ENCODE measurements at regions not wholly inside any gene's neighbourhood (a gene's known extent, or its start where the extent isn't known, plus 50 kb on each side); places are given as distances from the start of the nearest gene placed in this dataset.

DNA sequence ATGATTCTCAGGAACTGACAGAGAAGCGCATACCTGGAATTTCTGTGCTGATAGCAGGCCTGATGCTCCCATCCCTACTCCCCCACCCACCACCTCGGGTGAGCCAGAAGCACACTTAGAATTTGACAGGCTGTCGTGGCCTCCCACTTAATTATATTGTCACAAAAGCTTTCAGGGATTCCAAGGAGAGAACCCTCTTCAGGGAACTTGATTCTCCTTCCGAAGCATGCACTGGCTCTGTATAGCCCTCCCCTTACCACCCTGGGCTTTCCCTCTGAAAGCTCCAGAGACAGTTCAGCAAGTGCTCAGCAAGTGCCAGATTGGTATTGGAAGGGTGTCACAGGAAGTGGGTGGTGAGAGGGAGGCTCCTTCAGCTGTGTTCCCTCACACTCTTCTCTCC is 252.5 kb upstream of the SIX2 start:
- TF ChIP-seq, protein P1, sequence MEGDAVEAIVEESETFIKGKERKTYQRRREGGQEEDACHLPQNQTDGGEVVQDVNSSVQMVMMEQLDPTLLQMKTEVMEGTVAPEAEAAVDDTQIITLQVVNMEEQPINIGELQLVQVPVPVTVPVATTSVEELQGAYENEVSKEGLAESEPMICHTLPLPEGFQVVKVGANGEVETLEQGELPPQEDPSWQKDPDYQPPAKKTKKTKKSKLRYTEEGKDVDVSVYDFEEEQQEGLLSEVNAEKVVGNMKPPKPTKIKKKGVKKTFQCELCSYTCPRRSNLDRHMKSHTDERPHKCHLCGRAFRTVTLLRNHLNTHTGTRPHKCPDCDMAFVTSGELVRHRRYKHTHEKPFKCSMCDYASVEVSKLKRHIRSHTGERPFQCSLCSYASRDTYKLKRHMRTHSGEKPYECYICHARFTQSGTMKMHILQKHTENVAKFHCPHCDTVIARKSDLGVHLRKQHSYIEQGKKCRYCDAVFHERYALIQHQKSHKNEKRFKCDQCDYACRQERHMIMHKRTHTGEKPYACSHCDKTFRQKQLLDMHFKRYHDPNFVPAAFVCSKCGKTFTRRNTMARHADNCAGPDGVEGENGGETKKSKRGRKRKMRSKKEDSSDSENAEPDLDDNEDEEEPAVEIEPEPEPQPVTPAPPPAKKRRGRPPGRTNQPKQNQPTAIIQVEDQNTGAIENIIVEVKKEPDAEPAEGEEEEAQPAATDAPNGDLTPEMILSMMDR (IDR thresholded peaks at IDR 0.05; ENCODE audit: insufficient read depth, low read length): no peak
- H3K4me3 ChIP-seq (ENCODE audit: low read depth, low read length): no peak overlapping the region
- DNase-seq (ENCODE audit: low read depth): no peak

DNA sequence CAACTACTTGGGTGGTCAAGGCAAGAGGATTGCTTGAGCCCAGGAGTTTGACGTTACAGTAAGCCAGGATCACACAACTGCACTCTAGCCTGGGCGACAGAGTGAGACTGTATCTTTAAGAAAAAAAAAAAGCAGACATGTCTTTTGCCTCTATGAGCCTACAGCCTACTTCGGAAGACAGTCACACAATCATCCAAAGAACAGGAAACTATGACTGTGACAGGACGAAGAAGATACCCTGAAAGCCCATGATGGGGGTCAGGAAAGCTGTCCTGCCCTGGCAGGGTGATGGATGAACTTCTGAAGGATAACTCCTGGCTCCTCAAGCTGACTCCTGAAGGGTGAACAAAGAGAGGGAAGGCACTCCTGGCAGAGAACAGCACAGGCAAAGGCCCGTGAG is 251.7 kb upstream of the SIX2 start:
- TF ChIP-seq, protein P1 (IDR thresholded peaks at IDR 0.05; ENCODE audit: insufficient read depth, low read length): no peak
- DNase-seq (ENCODE audit: low read depth): no peak
- no peak overlapping the region for H3K4me3 ChIP-seq (ENCODE audit: low read depth, low read length)

DNA sequence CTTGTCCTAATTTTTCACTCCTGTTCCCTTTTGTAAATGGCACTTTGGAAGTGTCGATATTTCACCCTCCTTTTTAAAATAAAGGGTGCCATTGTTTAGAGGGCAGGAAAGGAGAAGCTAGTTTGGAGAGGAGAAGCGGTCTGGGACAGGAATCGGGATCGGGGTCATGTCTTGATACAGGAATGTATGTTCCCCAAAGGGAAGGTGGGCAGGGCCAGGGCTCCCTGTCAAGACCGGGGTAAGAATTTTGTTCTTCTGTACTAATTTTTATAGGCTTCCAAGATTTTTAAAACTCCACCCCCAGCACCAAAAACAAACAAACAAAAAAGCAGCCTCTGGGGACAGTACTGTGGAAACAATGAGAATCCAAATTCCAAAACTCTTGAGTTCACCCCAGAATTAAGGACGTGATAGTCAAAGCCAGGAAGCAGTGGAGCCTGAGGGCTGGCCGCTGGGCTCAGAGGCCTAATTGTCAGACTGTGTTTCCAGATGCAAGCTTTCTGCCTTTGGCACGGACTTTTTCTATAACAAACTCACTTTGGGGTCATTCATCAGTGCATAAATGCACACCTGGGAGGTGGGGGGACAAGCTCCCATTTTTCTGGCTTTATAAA is 250.4 kb upstream of the SIX2 start:
- H3K4me3 ChIP-seq (ENCODE audit: low read depth, low read length): no peak overlapping the region
- no peak for DNase-seq (ENCODE audit: low read depth)
- TF ChIP-seq, protein P1 (IDR thresholded peaks at IDR 0.05; ENCODE audit: insufficient read depth, low read length): no peak

DNA sequence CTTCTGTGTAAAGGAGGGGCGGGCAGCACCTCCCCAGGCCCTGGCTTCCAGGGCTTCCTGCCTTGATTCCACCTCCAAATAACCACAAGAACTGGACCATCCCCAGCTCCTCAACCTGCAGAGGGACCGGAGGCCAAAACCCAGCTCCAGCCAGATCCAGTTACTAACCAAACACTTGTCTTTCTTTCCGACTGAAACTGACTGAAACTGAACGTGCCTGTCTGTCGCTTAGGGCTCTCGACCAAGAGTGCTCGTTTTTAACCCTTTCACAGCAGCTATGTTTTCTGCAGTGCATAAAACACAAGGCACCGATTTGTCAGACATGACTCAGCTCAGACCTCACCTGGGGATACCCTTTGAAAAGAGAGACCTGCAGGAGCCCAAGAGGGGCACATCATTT is 249.9 kb upstream of the SIX2 start:
- H3K4me3 ChIP-seq (ENCODE audit: low read depth, low read length): no peak overlapping the region
- TF ChIP-seq, protein P1 (IDR thresholded peaks at IDR 0.05; ENCODE audit: insufficient read depth, low read length): no peak
- no peak for DNase-seq (ENCODE audit: low read depth)

DNA sequence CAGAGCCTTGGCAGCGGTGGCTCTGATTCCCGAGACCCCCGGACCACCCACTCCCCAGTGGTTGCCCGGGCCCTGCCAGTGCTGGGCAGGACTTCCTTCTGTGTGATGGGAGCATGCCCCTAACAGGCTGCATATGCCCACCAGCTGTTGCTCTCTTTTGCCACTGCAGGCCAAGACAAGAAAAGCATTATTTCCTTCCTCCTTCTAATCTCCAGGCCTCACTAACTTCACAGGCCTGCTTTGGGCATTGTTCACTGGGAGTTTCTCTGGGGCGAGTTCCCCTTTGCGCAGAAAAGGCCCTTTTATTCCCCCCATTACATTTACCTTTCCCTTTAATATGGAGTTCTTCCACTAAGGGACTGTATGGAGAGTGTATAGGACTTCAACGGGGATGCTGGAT is 249.1 kb upstream of the SIX2 start:
- DNase-seq (ENCODE audit: low read depth): no peak
- TF ChIP-seq, protein P1 (IDR thresholded peaks at IDR 0.05; ENCODE audit: insufficient read depth, low read length): no peak

DNA sequence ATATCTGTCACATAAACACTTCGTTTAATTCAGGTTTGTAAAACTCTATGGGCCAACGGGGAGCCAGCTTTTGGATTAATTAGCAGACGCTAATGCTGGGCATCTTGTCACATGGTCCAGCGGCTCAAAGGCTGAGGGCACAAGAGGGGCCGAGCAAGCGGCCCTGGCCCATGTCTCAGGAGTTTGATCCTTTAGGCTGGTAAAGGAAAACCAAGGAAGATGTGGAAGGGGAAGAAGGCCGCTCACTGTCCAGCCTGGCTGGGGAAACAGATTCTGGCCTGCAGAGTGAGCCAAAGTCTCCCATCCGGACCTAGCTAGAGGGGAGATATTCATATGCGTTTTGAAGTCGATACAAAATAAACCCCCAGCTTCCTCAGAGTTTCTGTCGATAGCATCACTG is 248.6 kb upstream of the SIX2 start:
- no peak for DNase-seq (ENCODE audit: low read depth)
- TF ChIP-seq, protein P1 (IDR thresholded peaks at IDR 0.05; ENCODE audit: insufficient read depth, low read length): no peak
- no peak overlapping the region for H3K4me3 ChIP-seq (ENCODE audit: low read depth, low read length)

More for the DNA sequence above, 249.1 kb upstream of the SIX2 start:
- H3K4me3 ChIP-seq (ENCODE audit: low read depth, low read length): no peak overlapping the region
